ENCODE measurements at regions not wholly inside any gene's neighbourhood (a gene's known extent, or its start where the extent isn't known, plus 50 kb on each side); places are given as distances from the start of the nearest gene placed in this dataset.

DNA sequence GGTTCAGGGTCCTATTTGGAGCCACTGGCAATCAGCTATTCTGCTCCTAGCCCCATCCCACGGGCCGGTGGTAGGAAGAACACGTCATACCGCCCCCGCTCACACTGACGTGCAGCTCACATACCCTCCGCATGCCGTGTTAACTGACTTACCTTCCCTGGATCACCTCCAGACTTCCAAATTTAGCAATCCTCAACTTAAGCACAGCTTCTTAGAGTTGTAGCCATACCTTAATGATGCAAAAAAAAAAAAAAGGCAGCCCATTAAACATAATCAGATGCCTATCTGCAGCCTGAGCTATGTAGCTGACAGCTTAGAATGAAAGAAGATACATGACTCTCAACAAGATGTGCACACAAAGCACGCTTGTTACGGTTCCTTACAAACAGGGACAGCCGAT lies 93.0 kb downstream of the IRX2 start:
- DNase-seq (ENCODE audit: low spot score) = no peak

DNA sequence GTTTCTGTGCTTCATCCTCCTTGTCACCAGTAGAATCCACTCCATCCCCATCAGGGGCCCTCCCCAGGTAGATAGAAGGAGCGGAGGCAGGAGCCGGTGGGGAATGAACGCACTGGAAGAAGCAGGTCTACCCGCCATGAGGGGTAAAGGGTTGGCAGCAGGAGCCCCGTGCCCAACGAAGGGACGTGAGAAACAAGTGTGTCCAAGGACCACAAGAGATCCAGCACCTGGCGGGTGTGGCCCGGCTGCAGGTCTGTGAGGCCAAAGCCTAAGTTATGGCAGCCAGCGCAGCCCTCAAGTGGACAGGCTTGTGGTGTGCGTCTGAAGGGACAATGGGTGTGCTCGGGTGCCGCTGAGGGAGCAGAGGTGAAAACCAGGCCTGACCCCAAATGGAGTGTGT lies 94.3 kb downstream of the IRX2 start:
- no peak for DNase-seq (ENCODE audit: low spot score)

DNA sequence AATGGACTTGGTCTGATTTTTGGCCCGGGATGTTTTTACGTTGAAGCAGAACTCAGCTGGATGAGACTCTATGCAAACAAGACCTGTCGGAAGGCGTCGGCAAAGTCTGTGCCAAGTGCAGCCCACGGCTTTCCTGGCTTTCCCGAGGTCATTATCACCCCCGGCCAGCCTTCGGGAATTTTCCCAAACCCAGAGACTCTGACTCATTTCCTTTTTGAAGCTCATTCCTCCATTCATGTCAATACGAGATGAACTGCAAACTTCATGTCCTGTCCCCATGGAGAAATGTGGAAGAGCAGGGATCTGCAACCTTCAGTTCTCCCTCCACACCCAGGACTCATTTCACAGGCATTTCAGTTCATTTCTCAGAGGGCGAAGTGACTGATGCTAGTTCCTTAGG lies 95.3 kb downstream of the IRX2 start:
- DNase-seq (ENCODE audit: low spot score) = no peak

DNA sequence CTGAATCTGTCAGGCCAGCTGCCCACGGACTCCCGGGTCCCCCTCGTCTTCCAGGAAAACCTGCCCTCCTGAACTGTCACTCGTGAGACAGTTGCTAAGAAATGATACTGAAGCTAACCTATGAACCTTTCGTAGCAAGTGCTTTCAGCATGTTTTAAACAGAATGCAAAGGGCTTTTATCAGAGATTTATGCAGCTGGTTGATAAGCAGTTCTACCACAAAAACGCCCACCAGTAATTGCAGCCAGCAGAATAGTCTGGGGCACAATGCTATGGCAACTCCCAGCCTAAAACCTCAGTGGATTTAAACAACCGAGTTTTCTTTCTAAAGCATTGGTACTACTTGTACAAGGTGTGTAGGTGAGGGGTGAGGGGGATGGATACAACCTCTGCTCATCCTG lies 97.5 kb downstream of the IRX2 start:
- no peak for DNase-seq (ENCODE audit: low spot score)

DNA sequence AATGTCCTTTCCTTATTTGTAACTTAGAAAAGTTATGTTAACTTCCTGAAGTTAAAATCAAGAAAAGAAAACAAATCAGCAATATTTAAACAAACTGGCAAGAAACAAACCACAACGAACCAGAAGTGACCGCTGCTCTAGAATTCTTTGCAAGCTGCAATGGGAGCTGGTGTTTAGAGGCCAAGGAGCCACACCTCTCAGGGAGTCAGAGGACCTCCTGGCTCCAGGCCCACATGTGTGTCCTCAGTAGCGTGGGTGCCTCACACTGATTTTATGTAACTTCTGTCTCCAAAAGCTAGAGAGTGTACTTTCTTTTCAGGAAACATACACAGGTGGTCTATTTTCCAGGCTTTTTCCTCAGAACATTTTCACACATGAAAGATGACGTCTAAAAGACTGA lies 100.4 kb downstream of the IRX2 start:
- DNase-seq (ENCODE audit: low spot score) = no peak

DNA sequence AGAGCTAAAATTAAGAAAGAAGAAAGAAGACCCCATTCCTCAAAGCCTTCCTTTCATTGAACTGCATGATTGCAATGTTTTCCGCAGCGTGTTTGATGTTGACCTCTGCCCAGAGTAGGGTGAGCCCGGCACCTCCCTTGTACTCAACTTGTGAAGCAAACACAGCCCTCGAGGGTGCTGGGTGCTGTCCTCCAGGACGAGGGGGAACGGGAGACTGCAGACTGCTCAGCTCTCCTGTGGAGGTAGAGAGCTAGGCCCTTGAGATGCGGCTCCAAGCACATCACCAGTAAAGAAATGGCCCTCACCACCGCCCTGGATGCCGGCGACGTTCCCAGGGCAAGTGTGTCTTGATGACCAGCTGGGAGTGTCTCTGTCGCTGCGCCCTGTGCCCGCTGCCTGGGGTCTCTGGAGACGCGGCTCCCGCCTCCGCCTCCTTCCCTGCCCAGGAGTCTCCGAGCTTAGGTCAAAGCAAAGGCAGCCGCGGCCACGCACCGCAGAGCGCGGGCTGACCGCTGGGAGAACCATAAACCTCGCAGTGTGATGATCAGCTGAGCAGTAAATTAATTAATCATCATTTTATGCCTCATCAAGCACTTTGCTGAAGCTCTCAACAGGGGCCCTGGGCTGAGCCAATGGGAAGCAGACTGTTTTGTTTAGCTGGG lies 108.7 kb downstream of the IRX2 start:
- DNase-seq (ENCODE audit: low spot score) = no peak

DNA sequence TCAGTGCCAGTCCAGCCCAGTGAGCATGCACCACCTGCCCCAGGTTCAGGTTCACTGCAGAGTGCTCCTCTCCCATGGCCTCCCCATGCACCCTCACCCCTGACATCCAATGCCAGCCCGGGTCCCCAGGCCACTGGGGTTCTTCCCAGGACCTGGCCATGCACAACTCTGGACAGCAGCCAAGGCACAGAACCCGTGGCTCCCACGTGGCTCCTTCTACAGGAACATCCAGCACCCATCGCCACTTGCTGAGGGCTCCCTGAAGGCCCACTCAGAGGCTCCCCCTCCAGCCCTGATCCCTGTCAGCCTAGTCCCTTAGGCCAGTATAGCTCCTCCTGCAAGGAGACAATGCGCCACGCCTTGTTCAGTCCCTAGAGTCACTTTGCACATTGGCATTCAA lies 110.8 kb downstream of the IRX2 start:
- DNase-seq (ENCODE audit: low spot score) = no peak

DNA sequence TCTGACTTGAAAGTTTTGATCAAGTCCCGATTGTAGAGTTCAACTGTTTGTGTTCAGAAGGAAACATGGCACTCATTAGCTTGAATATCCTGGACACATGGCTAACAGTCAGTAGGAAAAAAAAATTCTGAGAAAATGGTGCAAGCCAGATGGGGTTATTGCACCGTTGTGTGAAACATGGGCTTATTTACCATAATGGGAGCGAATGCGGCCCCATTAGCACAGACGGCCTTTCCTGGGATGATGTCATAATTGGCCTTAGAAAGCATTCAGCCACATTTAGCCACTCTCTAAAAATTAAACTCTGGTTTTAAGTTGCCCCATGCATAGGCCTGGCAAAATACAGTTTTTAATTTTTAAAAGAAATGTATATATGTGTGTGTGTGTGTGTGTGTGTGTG lies 112.1 kb downstream of the IRX2 start:
- DNase-seq (ENCODE audit: low spot score) = no peak

DNA sequence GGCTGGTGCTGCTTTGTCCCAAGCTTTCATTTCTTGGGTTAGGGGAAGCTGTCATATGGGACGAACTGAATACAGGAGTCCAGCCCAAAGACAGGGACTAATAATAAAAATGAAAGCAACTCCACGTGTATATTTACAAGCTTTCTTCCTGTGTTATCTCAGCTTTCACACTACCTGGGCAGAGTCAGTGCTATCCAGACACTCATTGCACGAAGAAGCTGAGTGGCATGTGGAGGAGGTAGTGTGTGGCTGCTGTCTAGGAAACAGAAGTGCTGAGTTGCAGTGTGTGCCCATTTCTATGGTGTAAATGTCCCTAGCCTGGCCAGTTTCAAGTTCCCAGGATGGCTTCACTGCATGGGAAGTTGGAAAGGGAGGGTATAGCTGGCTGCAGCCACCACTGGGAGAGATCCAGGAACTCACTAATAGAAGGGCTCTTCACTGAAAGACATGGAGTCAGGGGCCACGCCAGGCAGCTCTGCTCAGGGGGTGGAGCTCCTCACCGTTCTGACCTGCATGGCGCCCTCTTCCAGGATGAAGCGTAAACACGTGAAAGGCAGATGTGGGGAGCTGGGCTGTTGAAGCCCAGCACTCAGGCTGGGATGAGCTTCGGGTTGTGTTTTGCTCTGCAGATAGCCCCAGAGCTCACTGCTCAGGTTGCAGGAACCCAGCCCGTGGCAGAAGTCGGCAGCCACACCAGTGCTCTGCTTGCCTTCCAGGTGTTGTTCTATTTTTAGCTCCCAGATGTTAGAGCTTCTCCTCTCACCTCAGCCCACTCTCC lies 116.9 kb downstream of the IRX2 start:
- no peak for DNase-seq (ENCODE audit: low spot score)

DNA sequence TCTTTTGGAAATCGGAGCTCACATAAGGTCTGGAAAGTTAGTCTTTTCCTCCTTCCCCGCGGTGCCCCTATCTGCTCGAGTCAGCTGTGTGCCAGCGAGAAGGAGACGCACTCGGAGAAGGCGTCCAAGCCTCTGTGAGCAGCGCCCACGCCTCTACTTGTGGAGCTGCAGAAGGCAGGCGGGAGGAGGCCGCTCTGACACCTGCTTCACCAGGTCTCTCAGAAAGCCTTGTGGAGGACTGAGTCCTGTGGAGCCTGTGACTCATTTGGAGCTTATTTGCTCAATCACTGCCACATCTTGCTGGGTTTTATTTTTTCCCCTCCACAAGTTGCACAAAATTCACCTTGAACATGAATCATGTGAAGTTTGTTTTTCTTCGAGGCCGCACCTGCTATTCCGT lies 117.5 kb downstream of the IRX2 start:
- no peak for DNase-seq (ENCODE audit: low spot score)

DNA sequence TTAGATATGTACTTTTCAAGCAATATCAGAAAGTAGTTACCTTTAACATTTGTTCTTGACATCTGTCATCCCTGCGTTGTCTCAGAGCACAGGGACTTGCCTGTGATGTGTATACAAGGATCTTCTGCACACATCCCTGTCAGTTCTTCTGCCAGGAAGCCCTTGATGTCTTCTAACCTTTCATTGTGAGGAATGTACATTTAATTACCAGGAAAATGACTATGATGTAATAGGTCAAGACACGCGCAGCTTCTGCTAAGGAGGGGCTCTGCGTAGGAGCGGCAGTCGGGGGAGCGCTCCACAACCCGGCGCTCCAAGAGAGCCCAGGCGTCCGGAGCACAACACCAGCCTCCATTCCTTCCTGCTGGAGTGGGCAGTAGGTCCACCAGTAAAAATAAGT lies 119.7 kb downstream of the IRX2 start:
- no peak for DNase-seq (ENCODE audit: low spot score)

DNA sequence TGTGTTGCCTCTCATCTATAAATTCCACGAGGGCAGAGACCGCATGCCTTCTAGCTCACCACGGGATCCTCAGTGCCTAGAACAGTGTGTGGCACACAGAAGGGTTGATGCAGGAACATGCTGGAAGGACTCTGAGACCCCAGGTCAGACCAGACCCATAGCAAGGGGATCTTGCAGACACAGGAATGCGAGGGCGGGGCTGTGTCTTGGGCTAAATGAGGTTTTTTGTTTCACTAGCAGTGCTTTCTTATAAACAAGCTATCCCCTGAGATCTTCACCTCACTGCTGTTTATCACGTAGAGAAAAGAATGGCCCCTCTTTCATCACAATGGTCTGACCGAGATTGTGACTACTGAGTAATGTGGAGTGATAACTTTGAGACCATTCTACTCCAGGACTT lies 122.4 kb downstream of the IRX2 start:
- DNase-seq (ENCODE audit: low spot score) = no peak

DNA sequence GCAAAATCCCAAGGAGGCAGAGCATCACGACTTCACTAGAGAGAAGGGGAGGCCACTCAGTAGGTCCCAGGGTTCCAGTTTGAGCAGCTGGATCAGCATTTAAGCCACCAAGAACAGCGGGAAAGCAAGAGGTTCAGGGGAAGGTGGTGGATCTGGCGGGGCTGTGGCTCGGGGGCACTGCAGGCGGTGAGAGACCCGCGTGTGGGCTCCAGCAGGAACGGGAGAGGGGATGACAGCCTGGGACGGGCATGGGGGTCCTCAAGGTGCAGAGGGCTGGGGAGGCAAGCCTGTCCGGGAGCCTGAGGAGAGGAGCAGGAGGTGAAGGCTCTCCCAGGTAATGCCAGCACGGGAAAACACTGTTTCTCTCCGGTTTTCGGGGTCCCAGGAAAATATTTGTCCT lies 123.6 kb downstream of the IRX2 start:
- DNase-seq (ENCODE audit: low spot score) = no peak

DNA sequence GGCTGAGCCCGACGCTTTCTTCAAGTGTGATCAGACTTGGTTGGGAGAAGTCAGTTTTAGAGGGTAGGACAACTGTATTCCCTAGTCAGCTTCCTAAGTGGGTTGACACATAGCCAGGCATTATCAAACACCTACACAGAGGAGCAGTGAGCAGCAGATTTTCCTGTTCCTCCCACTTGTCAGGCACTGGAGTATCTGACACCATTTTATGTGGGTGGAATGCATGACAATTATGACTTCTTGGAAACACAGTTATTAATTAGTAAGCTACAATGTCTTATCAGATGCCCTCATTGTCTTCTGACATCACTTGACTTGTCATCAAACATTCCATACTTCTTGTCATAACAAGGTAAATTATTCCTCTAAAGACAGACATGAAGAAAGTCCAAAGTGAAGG lies 124.9 kb downstream of the IRX2 start:
- DNase-seq (ENCODE audit: low spot score) = no peak

DNA sequence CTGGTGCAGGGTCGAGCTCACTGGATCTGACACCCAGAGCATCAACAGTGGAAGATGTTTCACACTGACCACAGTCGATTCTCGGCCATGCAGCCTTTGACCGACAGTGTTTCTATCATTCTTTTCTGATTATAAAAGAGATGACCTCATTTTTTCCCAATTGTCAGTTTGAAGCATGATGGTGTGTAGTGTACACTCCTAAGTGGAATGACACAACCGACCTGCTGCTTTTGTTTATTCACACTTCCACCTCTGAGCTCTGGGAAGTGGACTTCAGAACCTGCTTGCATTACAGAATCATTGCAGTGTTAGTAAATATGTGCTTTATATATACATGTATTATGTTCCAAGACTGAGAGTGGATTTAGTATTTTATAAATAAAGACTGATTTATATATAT lies 128.6 kb downstream of the IRX2 start:
- no peak for DNase-seq (ENCODE audit: low spot score)

DNA sequence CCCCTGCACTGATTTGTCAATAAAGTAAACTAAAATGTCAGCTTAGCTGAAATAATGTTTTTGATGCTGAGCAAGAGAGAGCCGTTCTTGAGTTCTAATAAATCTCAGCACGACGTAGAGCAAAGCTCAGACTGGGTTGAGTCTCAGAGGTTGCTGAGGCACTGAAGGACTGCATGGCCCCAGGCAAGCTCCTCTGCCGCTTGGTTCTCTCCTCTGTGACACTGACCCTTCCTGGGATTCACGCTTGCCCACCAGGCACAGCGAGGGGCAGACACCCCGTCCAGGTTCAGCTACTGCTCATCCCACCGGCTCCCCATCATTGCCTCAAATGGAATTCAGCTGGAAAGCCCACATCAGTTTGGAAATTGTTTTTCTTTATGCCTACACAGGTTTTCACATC lies 129.8 kb downstream of the IRX2 start:
- DNase-seq (ENCODE audit: low spot score) = no peak

DNA sequence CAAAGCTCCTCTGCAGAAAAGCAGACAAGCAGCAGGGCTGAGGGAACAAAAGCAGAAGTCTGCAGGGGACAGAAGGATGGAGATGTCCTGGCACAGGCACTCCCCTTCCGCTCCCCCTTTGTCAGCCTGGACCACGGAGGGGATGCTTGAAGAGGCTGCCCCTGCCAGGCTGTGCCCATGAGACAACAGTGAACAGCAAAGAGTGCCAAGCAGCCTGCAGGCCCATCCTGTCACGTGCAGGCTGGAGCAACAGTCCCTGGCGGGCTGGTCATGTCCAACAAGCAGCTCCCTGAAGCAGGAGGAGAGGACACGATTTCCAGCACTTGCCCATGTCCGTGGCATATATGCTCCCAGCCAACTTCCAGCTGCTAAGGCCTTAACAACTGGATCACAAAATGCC lies 132.3 kb downstream of the IRX2 start:
- no peak for DNase-seq (ENCODE audit: low spot score)

DNA sequence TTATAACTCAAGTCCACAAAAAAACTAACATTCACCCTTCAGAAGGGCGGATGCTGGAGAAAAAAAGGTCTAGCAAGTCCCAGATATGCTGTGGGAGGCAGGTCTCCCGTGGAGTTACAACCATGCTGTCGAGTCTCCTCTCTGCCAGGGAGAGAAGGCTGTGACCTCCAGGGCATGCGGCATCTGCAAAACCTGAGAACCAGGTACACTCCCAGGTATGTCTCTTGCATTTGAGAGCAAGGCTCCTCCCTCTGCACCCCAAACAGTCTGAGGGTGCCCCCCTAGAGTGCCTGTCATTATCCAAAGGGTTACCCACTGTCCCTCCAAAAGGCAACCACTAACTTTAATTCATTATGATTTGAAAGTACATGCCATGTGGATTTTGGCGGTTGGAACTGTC lies 134.0 kb downstream of the IRX2 start:
- no peak for DNase-seq (ENCODE audit: low spot score)

DNA sequence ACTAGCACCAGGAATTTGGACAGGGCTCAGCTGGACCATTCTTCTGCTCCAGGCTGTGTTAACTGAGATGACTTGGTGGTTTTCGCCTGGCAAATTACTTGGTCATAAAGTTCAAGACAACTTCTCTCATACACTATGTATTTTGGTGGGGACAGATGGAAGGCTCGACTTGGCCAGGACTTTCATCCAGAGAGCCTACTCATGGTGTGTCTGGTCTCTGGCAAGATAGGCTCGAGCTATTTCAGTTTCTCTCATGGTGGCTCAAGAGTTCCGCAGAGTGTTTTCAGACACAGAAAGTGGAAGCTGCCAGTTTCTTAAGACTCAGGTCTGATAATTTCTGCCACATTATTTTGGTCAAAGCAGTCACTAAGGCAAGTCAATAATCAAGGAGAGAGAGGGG lies 135.6 kb downstream of the IRX2 start:
- DNase-seq (ENCODE audit: low spot score) = no peak

DNA sequence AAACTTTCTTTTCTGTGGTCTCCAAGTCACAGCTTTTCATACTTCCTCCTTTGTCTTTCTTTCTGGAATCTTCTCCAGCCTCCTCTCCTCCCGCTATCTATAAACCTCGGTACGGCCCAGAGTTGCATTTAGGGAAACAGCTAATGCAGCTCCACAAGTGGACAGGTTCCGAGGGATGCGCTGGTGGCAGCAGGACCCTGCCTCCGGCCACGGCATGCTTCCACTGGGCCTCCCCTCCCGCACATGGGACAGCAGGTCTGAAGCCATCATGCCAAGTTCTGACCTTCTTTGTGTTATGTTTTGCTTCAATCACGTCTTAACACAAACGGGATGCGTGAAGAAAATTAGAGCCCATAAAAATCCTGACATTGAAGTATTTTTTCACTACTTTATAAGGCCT lies 136.9 kb downstream of the IRX2 start:
- DNase-seq (ENCODE audit: low spot score) = no peak

DNA sequence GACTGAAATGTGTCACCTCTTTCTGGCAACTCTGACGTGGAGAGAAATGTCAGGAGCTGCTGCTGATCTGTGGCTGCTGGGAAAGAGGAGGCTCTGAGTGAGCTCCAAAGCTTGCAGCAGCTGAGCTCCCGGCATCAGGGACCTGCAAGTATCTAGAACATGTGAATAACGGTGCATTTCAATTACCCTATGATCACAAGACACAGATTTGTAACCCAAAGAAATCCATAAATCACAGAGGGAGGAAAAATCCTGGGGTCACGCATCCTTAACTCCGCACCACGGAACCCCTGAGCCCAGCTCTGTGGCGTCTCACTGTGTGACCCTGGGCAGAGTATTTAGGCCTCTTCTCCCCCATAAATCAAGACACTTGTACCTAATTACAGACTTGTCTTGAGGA lies 139.8 kb downstream of the IRX2 start:
- DNase-seq (ENCODE audit: low spot score) = no peak

DNA sequence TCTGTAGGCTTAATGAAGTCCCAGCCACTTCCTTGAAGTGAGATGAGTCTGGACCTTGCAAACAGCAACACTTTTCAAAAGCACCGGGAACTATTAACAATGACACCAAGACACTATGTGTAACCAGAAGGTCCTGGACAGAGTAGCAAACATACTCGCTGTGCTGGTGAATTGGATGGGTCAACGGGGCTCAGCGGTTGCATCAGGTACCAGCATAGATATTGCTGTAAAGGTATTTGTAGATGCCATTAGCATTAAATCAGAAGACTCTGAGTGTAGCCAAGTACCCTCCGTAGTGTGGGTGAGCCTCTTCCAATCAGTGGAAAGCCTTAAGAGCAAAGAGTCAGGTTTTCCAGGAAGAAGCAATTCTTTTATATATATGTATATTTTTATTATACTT lies 140.5 kb downstream of the IRX2 start:
- DNase-seq (ENCODE audit: low spot score) = no peak

DNA sequence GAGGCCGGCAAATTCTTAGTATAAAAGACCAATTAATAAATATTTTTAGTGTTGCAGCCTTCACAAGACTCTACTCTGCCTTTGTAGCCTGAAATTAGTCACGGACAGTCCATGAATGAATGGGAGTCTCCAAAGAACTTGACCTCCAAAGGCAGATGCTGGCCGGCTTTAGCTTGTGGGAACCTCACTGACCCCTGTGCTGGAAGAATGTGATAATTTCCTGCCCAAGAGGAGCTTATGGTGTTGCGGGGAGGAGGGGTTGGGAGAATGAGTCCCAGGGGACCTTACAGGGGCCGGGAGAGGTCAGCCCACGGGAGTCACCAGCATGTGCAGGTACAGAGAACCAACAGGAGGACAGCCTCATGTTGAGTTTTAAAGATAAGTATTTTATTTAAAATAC lies 143.1 kb downstream of the IRX2 start:
- DNase-seq (ENCODE audit: low spot score) = no peak

DNA sequence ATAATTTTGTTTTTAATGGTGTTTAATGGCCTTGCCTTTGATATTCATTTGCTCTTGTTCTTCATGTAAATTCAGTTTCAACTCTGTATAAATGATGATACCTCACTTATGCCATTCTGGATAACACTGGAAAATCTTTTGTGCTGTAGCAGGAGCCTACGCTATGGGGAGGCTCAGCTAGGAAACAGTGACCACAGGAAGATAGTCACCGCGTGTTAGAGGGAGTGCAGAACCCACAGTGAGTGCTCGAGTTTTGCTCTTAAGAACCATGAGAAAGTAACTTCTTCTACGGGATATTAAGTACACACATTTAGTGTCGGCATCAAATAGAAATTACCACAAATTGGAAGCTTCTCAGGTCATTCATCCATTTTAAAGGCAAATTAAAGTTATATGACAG lies 143.9 kb downstream of the IRX2 start:
- no peak for DNase-seq (ENCODE audit: low spot score)
